ENCODE measurements at regions not wholly inside any gene's neighbourhood (a gene's known extent, or its start where the extent isn't known, plus 50 kb on each side); places are given as distances from the start of the nearest gene placed in this dataset.

- no peak for DNase-seq
- Histone ChIP-seq H3K4me3 (ENCODE audit: insufficient read depth, low read depth, low read length, poor library complexity, severe bottlenecking) (no peak overlapping the region), H3K36me3 (ENCODE audit: control insufficient read depth, insufficient read depth, low read length) (no peaks in the 10 kb centered on the region), H3K27me3 (replicated peaks; ENCODE audit: control insufficient read depth, insufficient read depth, low read length, poor library complexity, severe bottlenecking) (no peaks in the 10 kb centered on the region), H3K4me1 (ENCODE audit: control insufficient read depth, insufficient read depth, low read length, poor library complexity, severe bottlenecking) (peaks cover 13% of the 10 kb centered on the region), H3K27ac (ENCODE audit: insufficient read depth, low read length, poor library complexity, severe bottlenecking) (no peak overlapping the region), H3K9me3 (ENCODE audit: control insufficient read depth, low read length) (no peaks in the 10 kb centered on the region)
Observed at GRCh38 chr2:8525582-8526402, 156.1 kb upstream of the ID2 start.

- no peaks in the 10 kb centered on the region for H3K36me3 ChIP-seq (ENCODE audit: control insufficient read depth, insufficient read depth, low read length)
- no peak overlapping the region for H3K4me3 ChIP-seq (ENCODE audit: insufficient read depth, low read depth, low read length, poor library complexity, severe bottlenecking)
Observed at GRCh38 chr2:8526403-8526696, 155.5 kb upstream of the ID2 start.

GRCh38 chr2:8527031-8527430 is 154.8 kb upstream of the ID2 start:
- no peak for DNase-seq
- no peaks in the 10 kb centered on the region for H3K36me3 ChIP-seq (ENCODE audit: control insufficient read depth, insufficient read depth, low read length)
- H3K27me3 ChIP-seq (replicated peaks; ENCODE audit: control insufficient read depth, insufficient read depth, low read length, poor library complexity, severe bottlenecking) = no peaks in the 10 kb centered on the region
- H3K4me1 ChIP-seq (ENCODE audit: control insufficient read depth, insufficient read depth, low read length, poor library complexity, severe bottlenecking) = peaks cover 13% of the 10 kb centered on the region
- H3K9me3 ChIP-seq (ENCODE audit: control insufficient read depth, low read length) = peaks cover 7% of the 10 kb centered on the region
- no peak overlapping the region for H3K27ac ChIP-seq (ENCODE audit: insufficient read depth, low read length, poor library complexity, severe bottlenecking)
- H3K4me3 ChIP-seq (ENCODE audit: insufficient read depth, low read depth, low read length, poor library complexity, severe bottlenecking) = no peak overlapping the region

More at GRCh38 chr2:8526403-8526696, 155.5 kb upstream of the ID2 start:
- H3K27ac ChIP-seq (ENCODE audit: insufficient read depth, low read length, poor library complexity, severe bottlenecking) = no peak overlapping the region
- H3K9me3 ChIP-seq (ENCODE audit: control insufficient read depth, low read length) = peaks cover 2% of the 10 kb centered on the region
- peaks cover 13% of the 10 kb centered on the region for H3K4me1 ChIP-seq (ENCODE audit: control insufficient read depth, insufficient read depth, low read length, poor library complexity, severe bottlenecking)
- no peaks in the 10 kb centered on the region for H3K27me3 ChIP-seq (replicated peaks; ENCODE audit: control insufficient read depth, insufficient read depth, low read length, poor library complexity, severe bottlenecking)
- DNase-seq = no peak

GRCh38 chr2:8527676-8528075 is 154.2 kb upstream of the ID2 start:
- Histone ChIP-seq H3K9me3 (ENCODE audit: control insufficient read depth, low read length) (peaks cover 7% of the 10 kb centered on the region), H3K27me3 (replicated peaks; ENCODE audit: control insufficient read depth, insufficient read depth, low read length, poor library complexity, severe bottlenecking) (no peaks in the 10 kb centered on the region), H3K27ac (ENCODE audit: insufficient read depth, low read length, poor library complexity, severe bottlenecking) (no peak overlapping the region), H3K4me3 (ENCODE audit: insufficient read depth, low read depth, low read length, poor library complexity, severe bottlenecking) (no peak overlapping the region), H3K4me1 (ENCODE audit: control insufficient read depth, insufficient read depth, low read length, poor library complexity, severe bottlenecking) (peaks cover 8% of the 10 kb centered on the region), H3K36me3 (ENCODE audit: control insufficient read depth, insufficient read depth, low read length) (no peaks in the 10 kb centered on the region)
- DNase-seq = no peak

- no peak overlapping the region for H3K4me3 ChIP-seq (ENCODE audit: insufficient read depth, low read depth, low read length, poor library complexity, severe bottlenecking)
- H3K27ac ChIP-seq (ENCODE audit: insufficient read depth, low read length, poor library complexity, severe bottlenecking) = no peak overlapping the region
- H3K9me3 ChIP-seq (ENCODE audit: control insufficient read depth, low read length) = peaks cover 7% of the 10 kb centered on the region
- DNase-seq = no peak
- no peaks in the 10 kb centered on the region for H3K4me1 ChIP-seq (ENCODE audit: control insufficient read depth, insufficient read depth, low read length, poor library complexity, severe bottlenecking)
- no peaks in the 10 kb centered on the region for H3K36me3 ChIP-seq (ENCODE audit: control insufficient read depth, insufficient read depth, low read length)
- H3K27me3 ChIP-seq (replicated peaks; ENCODE audit: control insufficient read depth, insufficient read depth, low read length, poor library complexity, severe bottlenecking) = no peaks in the 10 kb centered on the region
Observed at GRCh38 chr2:8528863-8529262, 153.0 kb upstream of the ID2 start.

- H3K9me3 ChIP-seq (ENCODE audit: control insufficient read depth, low read length) = peaks cover 7% of the 10 kb centered on the region
- H3K4me1 ChIP-seq (ENCODE audit: control insufficient read depth, insufficient read depth, low read length, poor library complexity, severe bottlenecking) = no peaks in the 10 kb centered on the region
- H3K27me3 ChIP-seq (replicated peaks; ENCODE audit: control insufficient read depth, insufficient read depth, low read length, poor library complexity, severe bottlenecking) = no peaks in the 10 kb centered on the region
- no peak overlapping the region for H3K27ac ChIP-seq (ENCODE audit: insufficient read depth, low read length, poor library complexity, severe bottlenecking)
- H3K4me3 ChIP-seq (ENCODE audit: insufficient read depth, low read depth, low read length, poor library complexity, severe bottlenecking) = no peak overlapping the region
- H3K36me3 ChIP-seq (ENCODE audit: control insufficient read depth, insufficient read depth, low read length) = no peaks in the 10 kb centered on the region
- DNase-seq = no peak
Observed at GRCh38 chr2:8529706-8530277, 152.1 kb upstream of the ID2 start.

GRCh38 chr2:8531481-8531880 is 150.4 kb upstream of the ID2 start:
- H3K27ac ChIP-seq (ENCODE audit: insufficient read depth, low read length, poor library complexity, severe bottlenecking) = no peak overlapping the region
- H3K27me3 ChIP-seq (replicated peaks; ENCODE audit: control insufficient read depth, insufficient read depth, low read length, poor library complexity, severe bottlenecking) = no peaks in the 10 kb centered on the region
- H3K4me1 ChIP-seq (ENCODE audit: control insufficient read depth, insufficient read depth, low read length, poor library complexity, severe bottlenecking) = peaks cover 5% of the 10 kb centered on the region
- no peaks in the 10 kb centered on the region for H3K36me3 ChIP-seq (ENCODE audit: control insufficient read depth, insufficient read depth, low read length)
- DNase-seq = no peak
- no peak overlapping the region for H3K4me3 ChIP-seq (ENCODE audit: insufficient read depth, low read depth, low read length, poor library complexity, severe bottlenecking)
- H3K9me3 ChIP-seq (ENCODE audit: control insufficient read depth, low read length) = peaks cover 7% of the 10 kb centered on the region

- no peak overlapping the region for H3K27ac ChIP-seq (ENCODE audit: insufficient read depth, low read length, poor library complexity, severe bottlenecking)
- no peaks in the 10 kb centered on the region for H3K27me3 ChIP-seq (replicated peaks; ENCODE audit: control insufficient read depth, insufficient read depth, low read length, poor library complexity, severe bottlenecking)
- H3K4me1 ChIP-seq (ENCODE audit: control insufficient read depth, insufficient read depth, low read length, poor library complexity, severe bottlenecking) = peaks cover 5% of the 10 kb centered on the region
- H3K36me3 ChIP-seq (ENCODE audit: control insufficient read depth, insufficient read depth, low read length) = no peaks in the 10 kb centered on the region
- no peak for DNase-seq
- peaks cover 7% of the 10 kb centered on the region for H3K9me3 ChIP-seq (ENCODE audit: control insufficient read depth, low read length)
- H3K4me3 ChIP-seq (ENCODE audit: insufficient read depth, low read depth, low read length, poor library complexity, severe bottlenecking) = no peak overlapping the region
Observed at GRCh38 chr2:8532438-8532837, 149.4 kb upstream of the ID2 start.

GRCh38 chr2:8533923-8534322 is 147.9 kb upstream of the ID2 start:
- DNase-seq = no peak

GRCh38 chr2:8534386-8534728 is 147.5 kb upstream of the ID2 start:
- no peaks in the 10 kb centered on the region for H3K27me3 ChIP-seq (replicated peaks; ENCODE audit: control insufficient read depth, insufficient read depth, low read length, poor library complexity, severe bottlenecking)
- no peak overlapping the region for H3K27ac ChIP-seq (ENCODE audit: insufficient read depth, low read length, poor library complexity, severe bottlenecking)
- DNase-seq = no peak

More at GRCh38 chr2:8533923-8534322, 147.9 kb upstream of the ID2 start:
- H3K4me1 ChIP-seq (ENCODE audit: control insufficient read depth, insufficient read depth, low read length, poor library complexity, severe bottlenecking) = peaks cover 5% of the 10 kb centered on the region
- no peaks in the 10 kb centered on the region for H3K27me3 ChIP-seq (replicated peaks; ENCODE audit: control insufficient read depth, insufficient read depth, low read length, poor library complexity, severe bottlenecking)
- H3K4me3 ChIP-seq (ENCODE audit: insufficient read depth, low read depth, low read length, poor library complexity, severe bottlenecking) = no peak overlapping the region
- no peaks in the 10 kb centered on the region for H3K36me3 ChIP-seq (ENCODE audit: control insufficient read depth, insufficient read depth, low read length)
- H3K9me3 ChIP-seq (ENCODE audit: control insufficient read depth, low read length) = peaks cover 7% of the 10 kb centered on the region
- no peak overlapping the region for H3K27ac ChIP-seq (ENCODE audit: insufficient read depth, low read length, poor library complexity, severe bottlenecking)

More at GRCh38 chr2:8534386-8534728, 147.5 kb upstream of the ID2 start:
- Histone ChIP-seq H3K9me3 (ENCODE audit: control insufficient read depth, low read length) (peaks cover 7% of the 10 kb centered on the region), H3K4me1 (ENCODE audit: control insufficient read depth, insufficient read depth, low read length, poor library complexity, severe bottlenecking) (peaks cover 5% of the 10 kb centered on the region), H3K36me3 (ENCODE audit: control insufficient read depth, insufficient read depth, low read length) (no peaks in the 10 kb centered on the region), H3K4me3 (ENCODE audit: insufficient read depth, low read depth, low read length, poor library complexity, severe bottlenecking) (no peak overlapping the region)

Data from effector memory CD4-positive, alpha-beta T cell (primary cell).